K562 (cell line): ENCODE measurements at regions not wholly inside any gene's neighbourhood (a gene's known extent, or its start where the extent isn't known, plus 50 kb on each side); places are given as distances from the start of the nearest gene placed in this dataset.

Experiments used
- JUND ChIP-seq, 2 experiments: IDR thresholded peaks; 2 replicates in 1 of 2; 3 replicates in 1 of 2; pipeline ENCODE4 v1.6.1; 2011; ENCODE audit warnings: borderline replicate concordance in 2 of 2, low read depth in 2 of 2, low read length in 2 of 2, improper control_type of control experiment in 1 of 2, missing biosample characterization in 1 of 2, missing genetic modification characterization in 1 of 2, missing genetic modification reagents in 1 of 2
- MGA ChIP-seq: fragments of 450-650 bp; IDR thresholded peaks from 2 replicates; pipeline ENCODE4 v1.6.1; 2016; ENCODE audit warnings: mild to moderate bottlenecking, moderate library complexity
- PCBP1 ChIP-seq: fragments of 200-400 bp; formaldehyde crosslinking; IDR thresholded peaks from 2 replicates; pipeline ENCODE4 v1.6.1; 2018; ENCODE audit warnings: mild to moderate bottlenecking, low read depth, low read length; ENCODE audit not compliant: poor library complexity, severe bottlenecking
- ZBTB40 ChIP-seq, 2 experiments: fragments of 450-650 bp in 1 of 2; sonication (generic) in 1 of 2; formaldehyde crosslinking in 1 of 2; IDR thresholded peaks; 2 replicates each; pipeline versions ENCODE4 v1.7.1 to v1.9.0; 2016 to 2022; ENCODE audit warnings: inconsistent platforms in 1 of 2, mild to moderate bottlenecking in 1 of 2, missing genetic modification reagents in 1 of 2

GRCh38 chr7:131109759-131110296, 217.8 kb upstream of the MKLN1 start (continued):
- TF ChIP-seq PCBP1 (peak; percentile 96), MGA (peak; percentile 43; the same call in 1 of the 2 replicates), JUND (IDR thresholded peaks at IDR 0.05; ENCODE audit: borderline replicate concordance, low read depth, low read length) (peak; percentile 49; the same call in 1 of the 2 replicates), JUND (tag; IDR thresholded peaks at IDR 0.05; ENCODE audit: borderline replicate concordance, low read depth, low read length) (peak; percentile 13; the same call in 1 of the 3 replicates), ZBTB40 (IDR thresholded peaks at IDR 0.05) (peak; percentile 28; the same call in 1 of the 2 replicates), ZBTB40 (CRISPR knock-in tag; IDR thresholded peaks at IDR 0.05) (no peak)
